ENCODE measurements at regions not wholly inside any gene's neighbourhood (a gene's known extent, or its start where the extent isn't known, plus 50 kb on each side); places are given as distances from the start of the nearest gene placed in this dataset.

DNA sequence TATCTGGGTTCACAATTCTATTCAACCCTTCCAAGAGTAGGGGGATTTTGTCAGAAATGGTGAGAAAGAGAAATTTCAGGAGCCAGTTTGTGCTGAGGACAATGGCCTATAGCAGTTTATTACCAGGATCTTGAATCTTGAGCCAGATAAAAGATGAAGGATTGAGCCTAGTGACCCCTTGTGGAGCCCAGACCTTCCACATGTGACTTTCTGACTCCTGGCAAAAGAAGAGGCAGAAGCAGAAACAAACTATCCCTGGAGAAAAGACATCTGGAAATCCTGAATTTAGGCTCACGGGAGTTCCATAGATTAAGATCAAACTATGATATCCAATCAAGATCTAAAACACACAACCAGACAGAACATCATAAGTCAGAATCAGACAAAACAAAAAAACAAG, 60.9 kb upstream of the CHRM2 start:
- DNase-seq = no peak

DNA sequence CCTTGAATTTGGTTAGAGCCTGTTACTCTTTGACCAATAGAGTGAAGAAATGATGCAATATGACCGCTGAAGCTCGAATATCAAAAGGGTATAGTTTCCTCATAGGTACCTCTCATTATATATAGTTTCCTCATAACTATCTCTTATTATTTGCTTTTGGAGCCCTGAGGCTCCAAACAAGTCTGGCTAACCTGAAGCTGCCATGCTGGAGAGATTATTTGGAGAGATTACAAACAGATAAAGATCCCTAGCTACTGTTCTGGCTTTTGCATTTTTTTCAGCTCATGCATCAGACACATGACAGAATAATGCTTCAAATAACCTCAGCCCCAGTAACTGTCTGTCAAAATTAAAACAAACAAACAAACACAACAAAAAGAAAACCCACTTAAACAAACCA, 65.4 kb upstream of the CHRM2 start:
- DNase-seq = no peak

- no peak for DNase-seq
Observed at GRCh38 chr7:136783934-136784333, 84.5 kb upstream of the CHRM2 start.

DNA sequence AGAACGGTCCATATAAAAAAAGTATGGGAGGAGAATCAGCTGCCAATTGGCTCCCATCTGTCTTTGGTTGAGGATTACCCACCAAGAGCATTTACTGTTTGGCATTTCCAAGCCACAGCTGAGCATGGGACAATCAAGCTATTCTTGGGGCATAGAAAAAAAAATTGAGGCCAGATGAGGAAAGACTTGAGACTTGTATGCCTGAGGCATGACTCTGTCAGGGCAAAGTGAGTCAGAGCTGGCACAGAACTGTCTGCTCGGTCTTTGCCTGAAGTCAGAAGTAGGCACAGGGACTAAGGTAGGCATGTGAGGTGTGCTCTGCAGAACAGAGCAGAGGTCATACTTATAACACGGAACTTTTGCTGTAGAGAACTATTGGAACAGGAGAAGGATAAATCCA, 126.5 kb upstream of the CHRM2 start:
- DNase-seq = no peak

DNA sequence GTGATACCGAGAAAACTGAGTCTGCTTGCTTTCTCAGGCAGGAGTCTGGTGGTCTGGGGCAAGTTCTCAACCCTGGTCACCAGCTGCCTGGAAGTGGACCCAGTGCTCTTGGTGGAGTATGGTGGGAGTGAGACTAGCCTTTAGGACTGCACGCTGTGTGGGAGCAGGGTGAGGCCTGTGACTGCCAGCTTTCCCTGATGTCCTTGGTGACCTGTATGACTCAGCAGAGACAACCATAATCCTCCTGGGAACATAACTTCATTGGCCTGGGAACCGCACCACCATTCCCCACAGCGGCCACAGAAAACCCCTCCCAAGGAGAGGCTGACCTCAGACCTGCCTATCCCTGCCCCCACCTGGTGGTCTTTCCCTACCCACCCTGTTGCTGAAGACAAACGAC, 139.5 kb upstream of the CHRM2 start:
- DNase-seq = no peak

DNA sequence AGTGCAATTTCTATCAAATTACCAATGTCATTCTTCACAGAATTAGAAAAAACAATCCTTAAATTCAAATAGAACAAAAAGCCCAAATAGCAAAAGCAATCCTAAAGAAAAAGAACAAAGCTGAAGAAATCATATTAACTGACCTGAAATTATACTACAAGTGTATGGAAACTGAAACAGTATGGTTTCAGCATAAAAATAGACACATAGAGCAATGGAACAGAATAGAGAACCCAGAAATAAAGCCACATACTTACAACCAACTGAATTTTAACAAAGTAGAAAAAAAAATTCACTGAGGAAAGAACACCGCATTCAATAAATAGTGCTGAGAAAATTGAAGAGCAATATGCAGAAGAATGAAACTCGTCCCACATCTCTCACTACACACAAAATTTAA, 142.0 kb upstream of the CHRM2 start:
- no peak for DNase-seq

DNA sequence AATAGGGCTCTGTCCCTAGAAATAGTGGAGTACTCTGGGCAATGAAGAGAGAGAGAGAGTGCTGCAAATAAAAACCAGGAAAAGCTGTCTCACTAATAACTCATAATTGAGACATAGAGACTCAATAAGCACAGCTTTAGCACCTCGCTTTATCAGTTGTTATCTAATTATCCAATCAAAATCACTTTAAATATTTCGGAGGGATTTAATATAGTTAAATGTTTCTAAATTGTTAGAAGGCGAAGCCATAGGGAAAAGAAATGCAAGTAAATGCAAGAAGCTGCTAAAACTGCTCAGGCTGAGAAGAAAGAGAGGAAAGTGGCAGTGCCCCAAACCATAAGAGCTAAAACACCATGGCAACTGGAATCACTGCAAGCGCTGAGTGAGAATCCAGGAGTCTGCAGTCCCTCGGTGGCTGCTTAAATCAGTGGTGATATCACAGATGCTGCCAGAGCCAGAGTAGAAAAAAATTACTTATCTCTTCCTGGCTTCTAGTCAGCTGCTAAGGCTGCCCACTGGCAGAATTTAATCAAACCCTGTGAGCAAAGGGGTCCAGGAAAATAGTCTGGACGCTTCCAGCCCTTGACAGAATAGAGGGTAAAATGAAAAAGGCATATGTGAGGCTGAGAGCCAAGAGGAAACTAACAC, 150.4 kb upstream of the CHRM2 start:
- no peak for DNase-seq

- DNase-seq = no peak
Observed at GRCh38 chr7:136714062-136714461, 154.4 kb upstream of the CHRM2 start.

DNA sequence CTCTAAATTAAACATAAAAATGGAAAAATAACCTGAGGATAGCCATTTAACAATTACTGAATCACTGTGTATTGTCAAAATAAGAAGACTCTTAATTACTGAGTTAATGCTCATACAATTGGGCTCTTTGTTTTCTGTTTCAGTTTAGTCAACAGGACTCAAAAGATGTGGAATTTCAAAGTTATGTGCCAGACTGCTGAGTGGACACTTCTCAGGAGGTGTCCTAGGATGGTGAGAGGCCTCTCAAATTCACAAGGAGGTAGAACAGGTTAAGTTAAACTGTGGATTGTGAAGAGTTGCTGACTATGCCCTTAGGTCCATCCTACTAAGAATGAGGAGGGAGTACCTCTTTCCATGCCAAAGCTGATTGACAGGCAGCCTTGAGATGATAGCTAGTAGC, 157.7 kb upstream of the CHRM2 start:
- DNase-seq = no peak

DNA sequence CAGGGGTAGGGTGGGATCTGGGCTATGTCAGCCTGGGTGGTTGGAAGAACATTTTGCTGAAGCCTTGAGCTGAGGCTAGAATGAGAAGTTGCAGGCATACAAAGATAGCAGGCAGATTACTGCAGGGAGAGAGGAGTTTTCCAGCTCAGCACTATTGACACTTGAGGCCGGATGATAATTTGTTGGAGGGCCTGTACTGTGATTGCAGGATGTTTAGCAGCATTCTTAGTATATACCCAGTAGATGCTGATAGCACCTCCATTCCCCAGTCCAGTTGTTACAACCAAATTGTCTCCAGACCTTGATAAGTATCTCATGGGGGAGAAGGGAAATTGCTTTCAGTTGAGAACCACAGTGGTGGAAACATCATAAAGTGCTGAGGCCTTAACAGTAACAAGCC, 158.6 kb upstream of the CHRM2 start:
- DNase-seq = no peak

DNA sequence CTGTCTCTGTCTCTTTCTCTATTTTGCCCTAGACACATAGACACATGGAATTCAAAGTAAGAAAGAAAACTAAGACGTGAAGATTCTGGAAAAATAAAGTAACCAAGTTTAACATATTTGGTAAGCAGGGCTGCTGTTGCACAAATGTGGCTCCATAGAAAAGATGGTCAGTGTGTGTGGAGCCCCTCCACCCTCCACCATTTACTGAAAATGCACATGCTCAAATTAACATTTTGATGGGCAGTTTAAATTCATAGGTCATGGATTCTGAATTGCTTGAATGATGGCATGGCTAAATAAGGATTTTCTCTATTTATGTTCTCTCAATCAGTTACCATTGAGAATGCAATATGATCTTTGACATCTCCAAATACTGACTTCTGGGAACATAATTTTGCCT, 165.5 kb upstream of the CHRM2 start:
- DNase-seq = no peak

- no peak for DNase-seq
Observed at GRCh38 chr7:136698977-136699376, 169.5 kb upstream of the CHRM2 start.

DNA sequence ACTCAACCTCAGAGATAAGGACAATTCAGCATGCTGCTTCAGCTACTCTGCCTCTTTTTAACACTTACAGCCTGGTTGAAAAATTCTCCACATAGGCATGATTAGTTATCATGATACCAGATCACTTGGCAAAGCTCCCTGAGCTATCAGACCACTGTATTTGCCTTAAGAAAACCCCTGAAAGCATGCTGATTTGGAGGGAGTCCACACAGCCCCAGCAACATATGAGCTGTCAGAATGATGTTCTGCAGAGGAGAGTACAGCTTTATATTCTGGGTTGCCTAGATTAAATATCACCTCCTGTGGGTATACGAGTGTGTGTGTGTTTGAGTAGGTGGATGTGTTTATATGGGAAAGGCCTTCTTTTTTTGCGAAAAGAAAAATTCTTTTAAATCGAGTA, 170.2 kb upstream of the CHRM2 start:
- no peak for DNase-seq

GRCh38 chr7:136697271-136697670, 171.2 kb upstream of the CHRM2 start:
- no peak for DNase-seq

- DNase-seq = no peak
Observed at GRCh38 chr7:136693166-136694119, 175.0 kb upstream of the CHRM2 start.

- no peak for DNase-seq
Observed at GRCh38 chr7:136692221-136692620, 176.2 kb upstream of the CHRM2 start.

GRCh38 chr7:136688601-136689000, 179.9 kb upstream of the CHRM2 start:
- DNase-seq = no peak

DNA sequence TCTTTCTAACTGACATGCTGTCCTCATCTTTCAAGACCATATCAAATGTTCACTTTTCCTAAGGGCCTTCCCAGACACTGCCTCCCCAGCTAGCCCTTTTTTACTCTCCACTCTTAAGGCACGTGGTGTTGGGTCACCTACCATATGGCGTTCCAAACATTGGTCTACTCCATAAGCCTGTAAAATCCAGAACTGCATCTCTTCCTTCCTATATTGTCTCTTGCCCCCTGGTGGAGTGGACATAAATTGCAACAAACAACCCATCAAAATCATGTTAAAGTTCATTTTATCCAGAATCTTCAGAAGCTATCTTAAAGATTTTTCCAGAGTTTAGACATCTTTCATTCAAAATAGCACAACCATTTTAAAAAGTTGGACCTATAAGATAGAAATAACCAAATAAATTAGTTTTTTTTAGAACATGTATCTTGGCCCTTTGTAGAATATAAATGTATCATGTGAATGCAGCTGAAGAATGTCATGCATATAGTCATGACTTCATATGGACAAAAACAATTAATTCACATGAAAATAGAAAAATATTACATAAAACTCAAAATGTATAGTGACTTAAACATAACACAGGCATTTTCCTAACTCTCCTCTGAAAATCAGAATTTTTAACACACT, 180.6 kb upstream of the CHRM2 start:
- DNase-seq = no peak

DNA sequence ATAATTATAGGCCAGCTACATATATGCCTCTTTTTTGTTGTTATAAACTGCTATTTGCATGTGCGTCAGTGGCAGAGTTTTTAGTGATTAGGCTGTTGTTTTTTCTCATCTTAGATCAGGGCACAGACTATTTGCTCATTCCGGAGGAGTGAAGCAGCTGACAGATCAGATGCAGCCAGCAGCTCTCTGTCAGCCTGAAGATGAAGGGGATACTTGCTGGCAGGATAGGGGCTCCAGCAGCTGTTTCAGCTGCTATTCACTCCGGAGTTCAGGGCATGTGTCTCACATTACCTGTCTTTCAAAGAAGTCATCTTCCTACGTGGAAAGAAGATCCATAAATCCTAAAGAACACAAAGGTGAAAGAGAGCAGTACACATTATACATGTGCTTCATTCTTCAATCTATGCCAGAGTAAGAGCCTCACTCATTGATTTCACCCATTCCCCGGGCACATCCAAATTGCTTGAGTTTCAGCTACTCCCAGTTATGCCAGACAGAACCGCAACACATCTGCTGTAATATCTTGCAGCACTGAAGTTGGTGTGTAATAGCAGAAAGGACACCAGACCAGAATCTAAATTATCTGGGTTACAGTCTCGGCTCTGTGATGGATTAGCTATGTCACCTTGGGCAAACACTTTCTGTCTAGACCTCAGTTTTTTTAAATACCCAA, 182.8 kb upstream of the CHRM2 start:
- no peak for DNase-seq

GRCh38 chr7:136677471-136678365, 190.7 kb upstream of the CHRM2 start:
- no peak for DNase-seq

GRCh38 chr7:136667584-136667983, 200.9 kb upstream of the CHRM2 start:
- DNase-seq = no peak

- no peak for DNase-seq
Observed at GRCh38 chr7:136665878-136666509, 202.5 kb upstream of the CHRM2 start.

Measured in NCI-H2029 treated with DMSO at 0.1 percent for 48 hours (cell line).